ENCODE measurements at regions not wholly inside any gene's neighbourhood (a gene's known extent, or its start where the extent isn't known, plus 50 kb on each side); places are given as distances from the start of the nearest gene placed in this dataset.

- TF ChIP-seq POLR2AphosphoS5 (IDR thresholded peaks at IDR 0.05; ENCODE audit: low read depth, low read length) = no peak
- TF ChIP-seq TAF1 (IDR thresholded peaks at IDR 0.05; ENCODE audit: borderline replicate concordance, insufficient read depth, low read length) = no peak
- TF ChIP-seq SIN3A (IDR thresholded peaks at IDR 0.05; ENCODE audit: borderline replicate concordance, insufficient read depth, low read length) = no peak
- TF ChIP-seq FOXP2 (optimal IDR thresholded peaks at IDR 0.05; ENCODE audit: borderline replicate concordance, extremely low read depth, extremely low read length, insufficient read depth) = no peak
Observed at GRCh38 chr14:25349269-25349668, 299.3 kb upstream of the STXBP6 start.
